NCI-H446 treated with DMSO at 0.1 percent for 48 hours (cell line): ENCODE measurements at regions not wholly inside any gene's neighbourhood (a gene's known extent, or its start where the extent isn't known, plus 50 kb on each side); places are given as distances from the start of the nearest gene placed in this dataset.

Experiments used
- DNase-seq: peaks from one replicate; lab custom pipeline; 2025; lab: John Stamatoyannopoulos, UW

DNA sequence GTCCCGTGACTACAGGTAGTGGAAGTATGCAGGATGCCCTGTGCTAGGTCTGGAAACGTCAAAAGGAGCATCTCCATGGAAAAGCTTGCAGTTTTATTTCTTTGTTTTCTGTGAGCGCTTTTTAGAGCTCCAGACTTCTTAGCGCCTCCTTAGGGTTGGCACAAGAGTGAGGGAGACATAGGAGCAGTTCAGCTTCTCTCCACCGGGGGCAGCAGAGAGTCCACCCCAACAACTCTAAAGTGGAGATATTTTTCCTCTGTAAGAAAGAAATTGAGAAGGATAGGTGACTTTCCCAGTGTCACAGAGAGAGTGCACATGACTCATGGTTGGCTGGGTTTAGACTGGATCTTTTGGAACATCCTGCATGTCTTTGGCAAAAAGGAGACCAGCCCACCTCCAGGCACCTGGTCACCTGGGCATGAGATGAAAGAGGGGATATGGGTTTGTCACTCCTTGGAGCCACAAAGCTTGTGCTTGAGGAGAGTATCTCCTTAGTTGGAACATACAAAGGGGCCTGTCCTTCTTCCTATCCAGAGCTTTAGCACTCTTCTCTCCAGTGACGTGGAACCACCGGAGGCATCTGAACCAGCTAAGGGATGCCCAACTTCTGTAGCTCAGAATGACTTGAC lies 637.7 kb downstream of the SEMA5A start:
- DNase-seq, result no peak

DNA sequence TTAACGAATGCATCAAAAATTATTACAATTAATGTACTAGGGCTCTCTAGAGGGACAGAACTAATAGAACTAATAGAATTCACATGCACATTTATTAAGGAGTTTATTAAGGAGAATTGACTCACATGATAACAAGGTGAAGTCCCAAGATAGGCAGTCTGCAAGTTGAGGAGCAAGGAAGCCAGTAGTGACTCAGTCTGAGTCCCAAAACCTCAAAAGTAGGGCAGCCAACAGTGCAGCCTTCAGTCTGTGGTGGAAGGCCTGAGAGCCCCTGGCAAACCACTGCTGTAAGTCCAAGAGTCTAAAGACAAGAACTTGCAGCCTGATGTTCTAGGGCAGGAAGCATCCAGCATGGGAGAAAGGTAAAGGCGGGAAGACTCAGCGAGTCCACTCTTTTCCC lies 633.8 kb downstream of the SEMA5A start:
- DNase-seq, result no peak

DNA sequence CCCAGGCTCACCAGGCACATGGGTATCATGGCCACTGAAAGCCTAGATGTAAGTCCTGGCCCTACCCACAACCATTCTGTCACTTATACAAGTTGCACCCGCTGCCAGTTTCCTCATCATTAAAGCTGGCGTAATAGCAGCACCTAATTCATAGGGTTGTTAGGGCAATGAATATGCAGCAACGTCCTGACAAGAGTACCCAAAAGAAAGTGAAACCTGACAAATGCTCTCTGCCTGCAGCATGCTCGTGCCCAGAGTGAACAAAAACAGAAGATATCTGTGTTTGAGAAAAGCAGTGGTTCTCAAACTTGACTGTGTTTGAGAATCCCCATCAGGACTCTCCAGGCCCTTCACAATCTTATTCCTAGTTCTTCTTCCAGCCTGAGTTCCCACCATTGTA lies 632.4 kb downstream of the SEMA5A start:
- no peak for DNase-seq

DNA sequence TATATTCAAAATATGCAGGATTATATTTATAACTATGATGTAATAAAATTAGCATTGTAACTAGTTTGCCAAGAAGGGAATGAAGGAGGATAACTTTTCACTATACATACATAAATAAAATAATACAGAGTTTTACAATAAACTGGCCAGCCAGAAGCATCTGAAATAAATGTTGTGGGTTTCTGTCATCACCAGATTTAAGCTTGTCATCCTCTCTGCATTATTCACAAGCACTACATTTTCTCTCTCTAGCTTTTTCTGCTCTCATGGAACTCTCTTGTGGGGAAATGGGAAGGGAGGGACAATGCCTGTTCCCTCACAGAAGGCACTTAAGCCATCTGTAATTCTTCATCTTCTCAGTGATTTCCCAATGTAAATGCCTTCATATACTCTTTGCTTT lies 626.8 kb downstream of the SEMA5A start:
- no peak for DNase-seq

DNA sequence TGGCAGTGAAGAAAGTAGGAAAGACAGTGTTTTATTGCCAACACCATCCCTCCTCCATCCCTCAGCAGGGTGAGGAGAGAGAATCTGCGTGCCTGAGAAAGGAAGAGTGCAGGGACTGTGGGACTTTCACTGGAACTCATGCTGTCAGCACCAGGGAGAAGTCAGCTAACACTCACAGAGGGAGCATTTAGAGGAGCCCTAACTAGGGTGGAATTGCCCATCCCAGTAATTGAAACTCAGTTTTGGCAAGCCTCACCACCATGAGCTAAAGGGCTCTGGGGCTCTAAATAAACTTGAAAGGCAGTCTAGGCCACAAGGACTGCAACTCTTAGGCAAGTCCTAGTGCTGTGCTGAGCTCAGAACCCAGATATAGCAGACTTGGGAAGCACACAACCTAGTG lies 622.3 kb downstream of the SEMA5A start:
- DNase-seq, result no peak

- no peak for DNase-seq
Measured at GRCh38 chr5:8924054-8924793, 621.7 kb downstream of the SEMA5A start.

GRCh38 chr5:8930021-8930420 lies 615.9 kb downstream of the SEMA5A start:
- DNase-seq, result no peak

- DNase-seq, result no peak
Measured at GRCh38 chr5:8934455-8934854, 611.4 kb downstream of the SEMA5A start.

- DNase-seq, result no peak
Measured at GRCh38 chr5:8940934-8941333, 604.9 kb downstream of the SEMA5A start.

GRCh38 chr5:8943301-8943700 lies 602.6 kb downstream of the SEMA5A start:
- no peak for DNase-seq

GRCh38 chr5:8944005-8944404 lies 601.9 kb downstream of the SEMA5A start:
- no peak for DNase-seq

GRCh38 chr5:8945972-8946371 lies 599.9 kb downstream of the SEMA5A start:
- DNase-seq, result no peak

GRCh38 chr5:8949908-8950307 lies 596.0 kb downstream of the SEMA5A start:
- DNase-seq, result no peak

DNA sequence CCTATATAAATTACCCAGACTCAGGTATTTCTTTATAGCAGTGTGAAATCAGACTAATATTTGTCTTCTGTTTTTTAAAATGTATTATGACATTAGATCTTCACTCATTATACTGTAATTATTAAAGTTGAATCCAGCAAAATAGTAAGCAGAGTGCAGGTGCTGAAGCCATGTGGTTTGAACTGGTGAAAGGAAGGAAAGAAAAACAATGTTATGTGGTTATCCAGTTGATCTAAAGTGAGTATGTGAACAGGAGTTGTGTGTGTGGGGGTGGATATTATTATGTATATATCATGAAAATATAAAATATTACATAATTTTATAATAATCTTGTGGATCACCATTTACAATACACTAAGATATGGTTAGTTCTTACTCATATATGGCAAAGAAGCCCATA lies 593.7 kb downstream of the SEMA5A start:
- no peak for DNase-seq

DNA sequence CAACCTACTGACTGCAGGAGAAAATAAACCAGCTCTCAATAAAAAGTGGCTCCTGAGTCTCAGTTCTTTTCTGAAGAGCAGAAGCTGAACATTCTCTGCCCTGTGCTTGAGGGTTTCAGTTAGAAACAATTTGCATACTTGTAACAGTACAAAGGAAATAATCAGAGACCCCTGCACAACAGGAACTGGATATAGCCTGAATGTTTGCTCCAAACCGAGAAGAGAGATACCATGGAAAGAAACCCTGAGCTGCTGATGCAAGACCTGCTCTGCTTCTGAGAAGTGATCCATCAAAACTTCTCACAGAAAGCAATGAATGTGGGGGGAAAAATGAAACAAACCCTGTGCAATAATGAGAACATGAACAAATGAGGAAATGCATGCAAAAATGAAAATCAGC lies 592.9 kb downstream of the SEMA5A start:
- no peak for DNase-seq

- no peak for DNase-seq
Measured at GRCh38 chr5:8953911-8954438, 591.9 kb downstream of the SEMA5A start.

- no peak for DNase-seq
Measured at GRCh38 chr5:8954801-8955200, 591.1 kb downstream of the SEMA5A start.

DNA sequence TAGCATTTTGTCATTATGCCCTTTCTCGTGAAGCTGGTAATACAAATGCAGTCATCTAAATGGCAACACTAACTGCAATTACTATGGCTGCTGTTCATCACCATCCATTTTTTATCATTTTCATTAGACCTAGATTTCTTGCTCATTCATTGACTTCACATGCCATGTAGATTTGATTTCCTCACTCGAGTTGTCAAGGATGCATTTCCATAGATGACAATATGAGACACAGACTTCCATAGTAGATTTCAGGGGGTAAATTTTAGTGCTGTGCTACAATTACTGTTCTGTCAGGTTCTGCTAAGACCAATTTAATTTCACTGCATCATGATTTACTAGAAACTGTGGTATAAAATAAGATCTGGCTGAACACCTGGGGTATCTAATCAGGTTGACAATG lies 589.2 kb downstream of the SEMA5A start:
- no peak for DNase-seq

GRCh38 chr5:8958602-8959001 lies 587.3 kb downstream of the SEMA5A start:
- DNase-seq, result no peak

DNA sequence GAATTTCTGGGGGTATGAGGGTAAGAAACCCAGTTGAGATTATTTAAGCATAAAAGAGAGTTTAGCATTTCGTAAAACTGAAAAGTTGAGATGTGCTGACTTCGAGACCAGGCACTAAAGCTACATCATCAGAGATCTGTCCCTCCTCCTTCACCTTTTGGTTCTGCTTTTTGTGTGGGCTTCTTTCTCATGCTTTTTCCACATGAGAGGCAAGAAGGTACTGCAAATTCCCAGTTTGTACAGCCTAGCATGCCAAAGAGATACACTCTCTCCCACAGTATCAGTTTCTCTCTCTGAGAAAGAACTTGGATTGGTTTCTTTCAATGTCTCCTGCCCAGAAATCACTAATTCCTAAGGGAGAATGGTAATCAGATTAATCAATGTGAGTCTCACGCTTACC lies 584.7 kb downstream of the SEMA5A start:
- DNase-seq, result no peak

DNA sequence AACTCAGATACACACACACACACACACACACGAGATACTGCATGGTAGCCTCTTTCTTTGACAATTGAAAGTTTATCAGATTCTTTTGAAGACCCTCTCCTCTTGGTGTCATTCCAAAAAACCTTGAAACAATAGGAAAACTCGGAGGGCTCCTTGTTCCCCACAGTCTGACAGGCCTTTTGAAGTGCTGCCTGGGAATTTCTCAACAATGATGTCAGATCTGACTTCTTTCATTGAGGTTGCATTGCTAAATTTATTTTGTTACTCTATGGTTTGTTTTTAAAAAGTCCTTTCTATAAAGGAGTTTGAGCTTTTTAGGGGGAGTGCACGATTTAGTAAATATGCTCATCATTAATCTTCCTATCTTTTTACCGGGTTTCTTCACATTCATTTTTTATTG lies 583.9 kb downstream of the SEMA5A start:
- no peak for DNase-seq

- DNase-seq, result no peak
Measured at GRCh38 chr5:8981016-8981415, 564.9 kb downstream of the SEMA5A start.

GRCh38 chr5:8981496-8981895 lies 564.4 kb downstream of the SEMA5A start:
- no peak for DNase-seq

GRCh38 chr5:8984386-8984785 lies 561.5 kb downstream of the SEMA5A start:
- no peak for DNase-seq
